ENCODE measurements at regions not wholly inside any gene's neighbourhood (a gene's known extent, or its start where the extent isn't known, plus 50 kb on each side); places are given as distances from the start of the nearest gene placed in this dataset.

DNA sequence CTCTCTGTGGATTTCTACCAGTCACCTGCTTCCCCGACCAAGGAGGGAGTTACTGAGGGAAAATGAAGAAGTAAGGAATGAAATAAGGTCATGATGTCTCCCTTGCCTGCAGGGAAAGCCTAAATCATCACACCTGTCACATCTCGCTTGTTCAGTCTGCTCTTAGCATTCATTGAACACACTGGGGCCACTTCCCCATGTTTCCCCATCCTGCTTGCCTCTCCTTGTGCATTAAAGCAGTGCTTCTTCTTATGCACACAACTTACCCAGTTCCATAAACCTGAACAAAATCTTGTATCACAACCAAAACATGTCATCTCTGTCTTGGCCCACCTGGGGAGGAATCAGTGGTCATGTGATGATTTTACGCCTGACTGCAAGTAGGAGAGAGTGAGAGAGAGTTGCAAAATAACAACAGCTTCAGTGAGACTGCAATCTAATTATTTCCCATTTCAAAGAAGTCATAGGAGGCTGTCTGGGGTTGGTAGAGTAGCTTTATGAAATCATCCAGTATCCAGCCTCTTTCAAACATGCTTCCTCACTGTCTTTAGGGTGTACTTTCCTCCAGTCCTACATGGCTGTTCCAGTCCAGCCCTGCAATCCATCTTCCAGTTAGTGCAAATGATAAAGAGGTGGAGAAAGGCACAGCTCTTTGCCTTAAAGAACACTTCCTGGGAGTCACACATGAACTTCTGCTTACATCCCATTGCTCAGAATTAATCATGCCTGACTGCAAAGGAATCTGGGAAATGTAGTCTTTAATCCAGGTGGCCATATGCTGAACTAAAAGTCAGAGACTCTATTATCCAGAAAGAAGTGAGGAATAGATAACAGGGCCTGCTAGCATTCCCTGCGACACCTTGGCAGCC lies 220.1 kb downstream of the HAUS1 start:
- DNase-seq: no peak

- no peak for DNase-seq
These were observed 221.7 kb downstream of the HAUS1 start for GRCh38 chr18:46325895-46326294.

DNA sequence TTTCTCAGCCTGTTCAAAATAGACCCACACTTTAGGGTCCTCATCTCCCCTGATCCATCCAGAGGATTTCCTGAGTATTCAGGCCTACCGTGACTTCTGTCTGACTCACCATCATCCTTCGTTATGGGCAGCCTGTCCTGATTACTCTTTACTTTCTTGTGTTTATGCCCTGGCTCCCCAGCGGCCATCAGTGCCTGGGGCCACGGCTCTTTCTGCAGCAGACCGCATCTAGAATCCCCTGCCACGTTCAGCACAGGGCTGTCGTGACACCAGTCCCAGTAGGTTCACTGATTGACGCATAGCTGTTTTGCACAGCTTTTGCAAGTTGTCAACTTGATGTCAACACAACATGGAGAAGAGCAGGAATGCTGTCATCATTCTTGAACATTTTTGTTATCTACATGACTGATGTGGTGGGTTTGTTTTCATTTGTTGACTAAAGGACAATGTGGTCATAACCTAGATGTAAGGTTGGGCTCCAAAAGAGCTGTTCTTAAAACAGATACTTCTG lies 225.6 kb downstream of the HAUS1 start:
- DNase-seq: no peak

- no peak for DNase-seq
These were observed 227.1 kb downstream of the HAUS1 start for GRCh38 chr18:46331316-46331715.

GRCh38 chr18:46332286-46332801 lies 228.2 kb downstream of the HAUS1 start:
- DNase-seq: no peak

- peak in 1 of 14 donors; percentile 57 for DNase-seq
These were observed 228.7 kb downstream of the HAUS1 start for GRCh38 chr18:46332921-46333341.

DNA sequence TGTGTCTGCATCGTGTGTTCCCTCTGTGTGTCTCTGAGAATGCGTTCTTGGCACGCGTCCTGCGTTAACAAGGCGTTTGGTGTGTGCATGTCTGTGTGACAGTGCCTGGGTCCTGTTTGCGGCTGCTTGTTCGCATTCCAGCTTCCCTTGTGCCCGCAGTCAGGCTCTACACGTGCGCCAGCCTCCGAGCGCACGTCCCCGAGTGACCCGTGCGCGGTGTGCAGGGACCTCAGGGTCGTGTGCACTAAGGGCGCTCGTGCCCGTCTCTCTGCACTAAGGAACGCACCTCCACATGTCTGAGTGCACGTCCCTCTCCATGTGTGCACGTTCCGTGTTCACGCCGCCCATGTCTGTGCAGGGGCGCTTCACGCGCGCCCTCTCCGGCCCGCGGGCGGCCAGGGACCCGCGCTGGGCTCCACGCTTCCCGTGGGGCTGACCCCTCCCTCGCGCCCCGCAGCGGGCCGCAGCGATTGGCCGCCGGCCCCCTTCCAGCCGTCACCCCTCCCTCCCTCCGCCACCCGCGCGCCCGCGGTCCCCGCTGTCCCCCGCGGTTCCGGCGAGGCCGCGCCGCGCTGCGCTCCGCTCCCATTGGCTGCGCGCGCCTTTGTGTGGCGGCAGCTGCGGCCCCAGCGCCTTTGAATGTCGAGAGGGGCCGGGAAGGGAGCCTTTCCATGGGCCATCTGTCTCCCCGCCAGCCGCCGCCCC lies 229.4 kb downstream of the HAUS1 start:
- DNase-seq: peak in 7 of 14 donors; percentile 10 to 81 (median 26)

DNA sequence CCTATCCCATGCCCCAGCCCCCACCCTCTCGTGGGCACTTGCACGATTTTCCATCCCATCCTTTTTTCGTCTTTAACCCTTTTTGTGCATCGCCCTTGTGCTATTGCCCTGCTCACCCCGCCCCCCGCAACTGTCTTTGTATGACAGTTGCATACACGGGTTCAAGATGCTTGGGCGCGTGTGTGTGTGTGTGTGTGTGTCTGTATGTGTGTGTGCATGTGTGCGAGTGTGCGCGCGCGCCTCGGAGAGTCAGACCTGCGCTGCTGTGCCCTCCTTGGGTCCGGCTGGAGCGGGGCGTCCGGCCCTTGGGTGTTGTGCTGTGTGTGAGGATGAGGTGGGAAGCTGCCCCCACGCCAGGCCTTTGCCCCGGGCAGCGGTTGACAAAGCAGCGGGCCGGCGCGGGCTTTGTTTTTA lies 230.7 kb downstream of the HAUS1 start:
- DNase-seq: peak in 1 of 14 donors; percentile 57

DNA sequence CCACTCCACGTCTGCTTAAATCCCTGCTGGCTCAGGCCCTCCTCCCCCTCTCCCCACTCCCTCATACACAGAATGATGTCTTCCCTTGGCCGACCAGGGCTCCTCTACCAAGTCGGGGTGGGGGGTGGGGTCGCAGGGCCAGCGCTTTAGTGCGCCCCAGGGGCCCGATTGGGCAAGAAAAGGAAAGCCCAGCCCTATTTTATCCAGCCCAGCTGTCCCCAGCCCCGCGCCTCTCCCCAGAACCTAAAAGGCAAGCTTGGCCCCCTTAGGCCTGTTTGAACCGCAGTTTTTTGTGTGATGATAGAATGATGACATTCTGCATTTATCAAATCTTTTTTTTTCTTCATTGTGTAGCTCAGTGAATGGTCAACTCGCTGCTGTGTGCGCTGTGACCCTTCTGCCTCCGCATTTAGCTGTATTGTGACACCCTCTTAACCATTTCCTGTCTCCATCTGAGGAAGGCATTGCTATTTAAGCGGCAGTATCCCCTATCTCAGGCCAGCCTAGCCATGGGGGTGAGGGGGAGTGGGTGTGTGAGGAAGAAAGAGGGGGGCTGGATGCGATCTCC lies 231.4 kb downstream of the HAUS1 start:
- peak in 1 of 14 donors; percentile 59 for DNase-seq

DNA sequence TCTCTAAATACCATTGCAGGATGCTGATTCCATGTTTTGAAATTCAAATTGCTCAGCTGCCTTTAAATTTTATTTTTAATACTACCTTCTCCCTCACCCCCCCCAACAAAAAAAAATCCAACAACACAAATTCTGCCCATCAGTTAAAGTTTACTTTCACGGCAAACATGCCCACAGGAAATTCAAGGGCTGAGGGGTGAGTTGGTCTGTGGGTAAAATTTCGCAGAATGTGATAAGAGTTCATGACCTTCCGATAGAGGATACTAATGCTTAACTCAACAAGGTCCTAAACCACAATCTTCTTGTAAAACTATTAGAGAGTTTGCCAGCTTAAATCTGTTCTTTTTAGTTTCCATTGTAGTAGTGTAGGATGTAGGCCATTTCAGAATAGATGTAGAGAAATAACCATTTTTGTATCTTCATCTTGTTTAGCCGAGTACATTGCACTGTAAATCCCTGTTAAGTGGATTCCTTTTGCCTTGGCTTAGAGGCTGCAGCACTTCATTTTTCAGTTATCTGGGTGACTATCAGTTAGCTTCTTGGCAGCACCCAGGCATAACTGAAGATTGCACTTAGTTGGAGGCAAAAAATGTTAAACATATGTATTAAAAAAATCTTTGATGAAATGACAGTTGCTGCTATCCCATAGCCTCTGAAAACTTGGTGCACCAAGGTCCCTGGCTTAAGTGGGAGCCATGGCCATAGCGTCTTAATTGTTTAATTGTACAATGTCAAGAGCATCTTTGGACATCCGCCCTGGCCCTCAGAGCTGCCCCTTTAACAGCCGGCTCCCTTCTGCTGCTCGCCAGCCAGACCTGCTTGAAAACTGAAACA lies 232.3 kb downstream of the HAUS1 start:
- DNase-seq: peak in 1 of 14 donors; percentile 81

DNA sequence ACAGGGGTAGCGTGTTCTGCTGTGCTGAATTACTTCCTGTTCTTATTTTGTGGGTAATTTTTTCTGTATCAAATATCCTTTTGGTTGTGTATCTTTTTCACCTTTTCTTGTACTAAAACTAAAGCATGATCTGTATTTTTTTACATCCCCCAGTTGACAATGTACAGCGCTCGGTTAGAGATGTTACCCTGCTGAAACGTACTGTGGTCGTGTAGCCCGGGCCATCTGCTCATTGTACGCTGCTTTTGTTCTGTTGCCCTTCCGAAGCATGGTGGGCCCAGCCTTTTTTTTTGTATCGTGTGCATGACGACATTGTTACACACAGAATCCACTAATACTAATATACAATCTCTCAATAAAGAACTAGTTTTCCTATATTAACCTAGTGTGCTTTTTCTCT lies 233.1 kb downstream of the HAUS1 start:
- DNase-seq: peak in 1 of 14 donors; percentile 64

DNA sequence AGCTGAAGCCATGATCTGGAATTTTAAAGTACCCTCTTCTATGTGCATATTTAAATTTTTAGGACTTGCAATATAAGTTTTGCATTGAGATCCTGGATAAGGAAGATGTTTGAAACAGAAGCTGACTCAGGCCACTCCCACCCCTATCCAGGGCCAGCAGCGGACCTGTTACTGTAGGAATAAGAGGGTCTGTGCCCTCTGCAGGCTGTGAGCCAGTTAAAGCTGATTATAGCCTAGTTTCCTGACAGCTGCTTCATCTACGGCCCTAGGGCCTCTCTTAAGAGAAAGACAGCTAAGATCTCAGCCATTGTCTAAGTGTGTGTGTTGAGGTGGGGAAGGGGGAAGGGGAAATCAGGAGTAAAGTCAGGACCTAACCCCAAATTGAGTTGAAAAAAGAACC lies 234.0 kb downstream of the HAUS1 start:
- no peak for DNase-seq

GRCh38 chr18:46338766-46339165 lies 234.6 kb downstream of the HAUS1 start:
- DNase-seq: peak in 1 of 14 donors; percentile 28

GRCh38 chr18:46340716-46341115 lies 236.5 kb downstream of the HAUS1 start:
- DNase-seq: peak in 1 of 14 donors; percentile 15

DNA sequence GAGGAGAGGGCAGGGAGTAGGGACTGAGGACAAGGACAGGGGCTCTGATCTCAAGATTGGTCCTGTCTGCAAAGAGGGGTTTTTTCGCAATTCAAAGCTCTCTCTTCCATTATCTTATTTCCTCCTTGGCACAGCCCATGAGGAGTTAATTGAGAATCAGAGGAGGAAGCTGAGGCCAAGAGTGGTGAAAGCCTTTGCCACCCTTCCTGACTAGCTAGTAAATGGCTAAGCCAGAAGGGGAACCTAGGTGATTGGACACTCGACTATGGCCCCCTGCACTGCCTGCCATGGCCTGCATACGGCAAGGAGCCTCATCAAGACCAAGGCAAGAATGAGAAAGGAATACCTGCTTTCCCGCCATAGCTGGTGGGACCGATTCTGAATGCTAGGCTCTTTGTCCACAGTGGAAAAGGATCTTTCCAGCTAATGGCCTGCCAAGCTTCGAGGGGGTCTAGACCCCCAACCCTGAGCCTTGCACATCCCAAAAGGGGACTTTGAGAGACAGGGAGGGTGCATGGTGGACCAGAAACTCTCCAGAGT lies 237.9 kb downstream of the HAUS1 start:
- no peak for DNase-seq

- DNase-seq: no peak
These were observed 239.3 kb downstream of the HAUS1 start for GRCh38 chr18:46343456-46343855.

- no peak for DNase-seq
These were observed 239.8 kb downstream of the HAUS1 start for GRCh38 chr18:46343931-46344372.

GRCh38 chr18:46344416-46345180 lies 240.4 kb downstream of the HAUS1 start:
- DNase-seq: no peak

DNA sequence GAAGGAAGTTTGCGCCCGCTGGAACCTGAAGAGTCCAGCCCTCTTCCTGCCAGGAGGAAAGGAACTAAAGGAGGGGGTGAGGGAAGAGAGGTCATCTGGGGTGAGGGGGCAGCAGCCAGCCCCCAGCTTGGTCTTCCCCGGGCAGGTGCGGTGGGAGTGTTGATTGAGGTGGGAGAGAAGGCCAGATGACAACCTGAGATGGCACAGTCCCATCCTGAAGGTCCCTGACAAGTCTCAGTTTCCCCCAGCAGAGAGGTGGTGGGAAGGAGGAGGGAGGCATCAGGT lies 240.9 kb downstream of the HAUS1 start:
- no peak for DNase-seq

GRCh38 chr18:46346213-46346612 lies 242.0 kb downstream of the HAUS1 start:
- DNase-seq: no peak
